Ureter (tissue), 1 donor: ENCODE measurements at regions not wholly inside any gene's neighbourhood (a gene's known extent, or its start where the extent isn't known, plus 50 kb on each side); places are given as distances from the start of the nearest gene placed in this dataset.
"Not testable (repeated sequence)": the region's sequence is repeated elsewhere in the genome, so short reads cannot be mapped to it uniquely, and the experiment has no call there.

ENCODE experiments used
- DNase-seq: peaks from one replicate; pipeline ENCODE4 v3.0.0-alpha.2; 2020; ENCODE audit warnings: low spot score
- donor health status: DM: yes; HTN: yes; CAD: no.

DNA sequence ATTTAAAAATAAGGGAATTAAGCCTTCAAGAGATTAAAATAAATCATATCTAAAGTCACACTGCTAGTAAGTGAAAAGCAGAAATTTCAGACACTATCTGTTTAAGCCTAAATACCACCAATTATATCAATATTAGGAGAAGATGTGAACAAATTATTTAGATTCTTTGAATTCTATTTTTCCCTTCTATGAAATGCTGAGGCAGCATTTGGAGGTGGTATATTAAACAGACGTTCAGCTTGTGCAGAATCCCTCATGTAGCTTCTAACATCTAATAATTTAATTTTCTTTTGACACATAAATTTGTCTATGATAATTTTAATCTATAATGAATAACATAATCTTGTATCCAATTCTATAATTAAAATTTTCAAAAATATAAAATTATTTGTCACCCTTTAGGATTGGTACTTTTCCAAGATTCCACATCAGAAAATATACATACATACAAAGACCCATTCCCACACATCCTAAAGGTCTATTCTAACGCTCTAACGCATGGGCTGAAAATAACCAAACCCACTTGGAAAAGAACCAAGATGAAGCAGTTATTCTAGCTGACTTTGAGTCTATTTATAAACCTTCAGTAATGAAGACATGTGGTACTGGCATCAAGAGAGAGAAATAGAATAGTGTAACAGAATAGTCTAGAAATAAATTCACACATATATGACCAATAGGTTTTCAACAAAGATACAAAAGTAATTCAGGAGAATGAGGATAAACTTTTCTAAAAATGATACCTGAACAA lies 751.8 kb downstream of the GALC start:
- no peak for DNase-seq

DNA sequence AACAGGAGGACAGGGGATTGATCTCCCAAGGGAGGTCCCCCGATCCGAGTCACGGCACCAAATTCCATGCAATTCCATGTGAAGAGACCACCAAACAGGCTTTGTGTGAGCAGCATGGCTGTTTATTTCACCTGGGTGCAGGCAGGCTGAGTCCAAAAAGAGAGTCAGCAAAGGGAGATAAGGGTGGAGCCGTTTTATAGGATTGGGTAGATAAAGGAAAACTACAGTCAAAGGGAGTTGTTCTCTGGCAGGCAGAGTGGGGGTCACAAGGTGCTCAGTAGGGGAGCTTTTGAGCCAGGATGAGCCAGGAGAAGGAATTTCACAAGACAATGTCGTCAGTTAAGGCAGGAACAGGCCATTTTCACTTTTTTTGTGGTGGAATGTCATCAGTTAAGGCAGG lies 752.7 kb downstream of the GALC start:
- DNase-seq, result not testable (repeated sequence)

DNA sequence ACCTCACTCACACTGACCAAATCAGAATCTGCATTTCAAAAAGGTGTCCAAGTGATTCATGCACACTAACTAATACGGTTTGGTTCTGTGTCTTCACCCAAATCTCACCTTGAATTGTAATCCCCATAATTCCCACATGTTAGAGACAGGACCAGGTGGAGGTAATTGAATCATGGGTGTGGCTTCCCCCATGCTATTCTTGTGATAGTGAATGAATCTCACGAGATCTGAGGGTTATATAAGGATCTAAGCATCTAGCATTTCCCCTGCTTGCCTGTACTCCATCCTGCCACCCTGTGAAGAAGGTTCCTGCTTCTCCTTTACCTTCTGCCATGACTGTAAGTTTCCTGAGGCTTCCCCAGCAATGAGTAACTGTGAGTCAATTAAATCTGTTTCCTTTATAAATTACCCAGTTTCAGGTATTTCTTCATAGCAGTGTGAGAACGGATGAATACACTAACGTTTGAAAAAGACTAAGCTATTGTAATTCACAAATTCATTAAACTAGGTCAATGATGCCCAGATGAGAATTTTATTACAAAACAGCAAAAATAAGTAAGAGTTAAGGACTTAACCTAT lies 759.1 kb downstream of the GALC start:
- DNase-seq, result no peak

DNA sequence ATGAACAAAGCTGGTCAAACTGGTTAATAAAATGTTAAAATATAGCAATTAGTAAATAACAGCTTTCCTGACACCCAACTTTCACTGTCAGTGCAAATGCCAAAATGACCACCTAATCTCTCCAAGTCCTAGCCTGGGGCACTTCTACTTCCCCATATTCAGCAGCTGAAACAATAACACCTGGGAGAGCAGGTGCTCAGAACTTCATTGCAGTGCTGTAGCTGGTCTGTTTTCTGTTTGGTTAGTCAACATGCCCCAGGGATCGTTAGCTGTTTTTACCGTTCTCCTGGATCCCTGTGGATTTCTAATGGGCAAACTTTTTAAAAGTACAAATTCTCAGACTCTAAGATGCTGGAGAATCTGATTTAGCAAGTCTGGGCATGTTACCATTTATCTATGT lies 759.7 kb downstream of the GALC start:
- DNase-seq, result no peak

DNA sequence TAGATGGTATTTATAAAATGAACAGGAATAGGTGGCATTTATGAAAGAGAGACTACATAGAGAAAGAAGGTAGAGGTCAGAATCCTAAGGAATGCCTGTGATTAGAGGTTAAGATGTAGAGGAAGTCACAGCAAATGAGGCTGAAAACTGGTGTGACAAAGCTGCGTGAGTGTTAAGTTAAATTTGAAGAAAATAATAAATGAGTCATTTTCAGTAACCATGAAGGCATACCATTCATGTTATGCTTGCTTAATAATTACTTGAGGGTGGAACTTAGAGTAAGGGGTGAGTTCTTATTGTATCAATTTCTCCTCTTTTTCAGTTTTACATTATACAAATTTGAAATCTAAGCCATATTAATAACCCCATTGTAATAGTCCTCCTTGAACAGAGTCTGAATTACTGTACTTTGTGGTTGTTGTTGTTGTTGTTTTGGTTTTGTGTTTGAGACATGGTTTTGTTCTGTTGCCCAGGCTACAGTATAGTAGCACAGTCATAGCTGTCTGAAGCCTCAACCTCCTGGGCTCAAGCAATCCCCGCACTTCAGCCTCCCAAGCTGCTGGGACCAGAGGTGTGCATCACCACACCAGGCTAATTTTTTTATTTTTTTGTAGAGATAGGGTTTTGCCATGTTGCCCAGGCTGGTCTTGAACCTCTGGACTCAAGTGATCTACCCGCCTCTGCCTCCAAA lies 761.5 kb downstream of the GALC start:
- no peak for DNase-seq

DNA sequence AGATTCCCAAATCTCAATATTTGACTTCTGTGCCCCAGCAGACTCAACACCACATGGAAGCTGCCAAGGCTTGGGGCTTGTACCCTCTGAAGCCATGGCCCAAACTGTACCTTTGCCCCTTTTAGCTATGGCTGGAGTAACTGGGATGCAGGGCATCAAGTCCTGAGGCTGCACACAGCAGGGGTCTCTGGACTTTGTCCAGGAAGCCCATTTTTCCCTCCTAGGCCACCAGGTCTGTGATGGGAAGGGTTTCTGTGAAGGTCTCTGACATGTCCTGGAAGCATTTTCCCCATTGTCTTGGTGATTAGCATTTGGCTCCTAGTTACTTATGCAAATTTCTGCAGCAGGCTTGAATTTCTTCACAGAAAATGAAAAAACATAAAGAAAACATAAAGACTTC lies 762.3 kb downstream of the GALC start:
- DNase-seq, result no peak

DNA sequence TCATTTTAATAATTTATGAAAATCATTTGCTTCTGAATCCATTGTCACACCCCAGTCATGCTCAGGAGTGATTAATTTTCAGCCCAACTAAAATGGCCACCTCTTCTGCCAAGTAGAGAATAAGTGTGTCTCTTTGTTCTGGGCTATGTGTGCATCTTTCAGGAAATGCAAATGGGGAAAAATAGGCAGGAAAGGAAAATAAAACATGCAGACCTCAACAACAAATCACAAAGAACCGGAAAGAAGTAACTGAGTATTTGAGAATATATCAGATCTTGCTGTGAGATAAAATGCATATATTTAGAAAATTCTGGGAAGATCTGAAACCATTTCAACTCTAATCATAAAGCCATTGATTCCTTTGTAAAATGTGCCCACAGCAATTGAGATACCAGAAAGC lies 763.9 kb downstream of the GALC start:
- no peak for DNase-seq

DNA sequence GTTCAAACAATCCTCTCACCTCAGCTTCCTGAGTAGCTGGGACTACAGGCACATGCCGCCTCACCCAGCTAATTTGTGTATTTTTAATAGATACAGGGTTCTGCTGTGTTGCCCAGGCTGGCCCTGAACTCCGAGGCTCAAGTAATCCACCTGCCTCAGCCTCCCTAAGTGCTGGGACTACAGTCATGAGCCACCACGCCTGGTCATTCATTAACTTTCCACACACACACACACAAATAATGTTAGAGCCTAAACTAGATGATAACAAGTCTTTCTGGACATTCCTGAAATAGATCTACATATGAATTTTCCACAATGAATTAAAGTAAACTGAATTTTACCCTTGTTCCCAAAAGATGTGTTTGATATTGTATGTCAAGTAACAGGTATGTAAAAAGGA lies 776.0 kb downstream of the GALC start:
- no peak for DNase-seq

DNA sequence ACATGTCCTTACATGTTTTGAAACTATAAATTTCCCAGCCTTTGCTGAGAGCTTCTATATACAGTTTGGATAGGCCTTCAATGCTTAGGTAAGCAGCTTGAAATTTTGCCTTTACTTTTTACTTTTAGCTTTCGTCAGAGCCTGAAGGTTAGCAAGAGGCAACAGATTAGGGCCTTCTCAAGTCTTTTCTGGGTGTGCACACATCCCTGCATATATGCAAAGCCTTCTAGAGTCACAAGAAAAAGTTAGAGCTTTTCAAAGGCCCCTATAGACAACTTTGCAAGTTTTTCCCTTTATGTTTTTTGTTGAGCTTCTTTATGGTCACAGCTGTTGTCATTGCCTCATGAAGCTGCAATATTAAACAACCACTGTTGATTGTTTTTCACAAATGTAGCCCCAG lies 778.4 kb downstream of the GALC start:
- no peak for DNase-seq

DNA sequence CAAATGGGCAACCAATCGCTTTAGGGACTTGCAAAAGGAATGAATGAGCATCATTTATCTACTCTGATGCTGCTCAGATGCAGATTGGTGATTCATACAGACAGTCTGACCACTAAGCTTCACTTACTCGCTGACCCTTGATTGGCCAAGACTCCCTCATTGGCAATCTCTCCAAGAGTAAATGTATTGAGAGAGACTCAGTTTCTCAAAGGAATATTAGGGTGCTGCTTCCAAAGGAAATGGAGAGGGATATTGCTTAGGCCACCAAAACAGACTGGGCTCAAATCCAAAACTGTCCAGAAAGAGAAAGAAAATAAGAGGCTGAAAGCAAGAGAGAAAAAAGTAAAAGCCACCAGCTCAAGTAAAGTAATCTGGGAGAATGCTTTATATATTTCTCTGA lies 785.2 kb downstream of the GALC start:
- no peak for DNase-seq

DNA sequence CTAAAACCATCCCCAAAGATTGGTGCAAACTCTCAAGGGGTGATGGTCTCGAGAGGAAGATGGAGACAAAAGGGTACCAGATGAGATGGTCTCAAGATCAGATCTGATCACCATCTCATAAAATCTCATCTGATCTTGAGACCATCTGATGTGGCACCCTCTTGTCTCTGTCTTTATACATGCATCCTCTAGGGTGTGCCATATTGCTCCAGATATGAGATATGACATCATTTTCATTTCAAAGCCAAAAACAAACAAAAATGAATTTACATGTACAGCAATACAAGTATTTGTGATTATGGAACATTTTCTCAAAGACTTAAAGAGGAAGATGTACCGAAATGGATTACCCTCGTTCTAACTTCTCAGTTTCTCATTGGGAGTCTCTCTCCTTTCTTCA lies 787.2 kb downstream of the GALC start:
- DNase-seq, result no peak

DNA sequence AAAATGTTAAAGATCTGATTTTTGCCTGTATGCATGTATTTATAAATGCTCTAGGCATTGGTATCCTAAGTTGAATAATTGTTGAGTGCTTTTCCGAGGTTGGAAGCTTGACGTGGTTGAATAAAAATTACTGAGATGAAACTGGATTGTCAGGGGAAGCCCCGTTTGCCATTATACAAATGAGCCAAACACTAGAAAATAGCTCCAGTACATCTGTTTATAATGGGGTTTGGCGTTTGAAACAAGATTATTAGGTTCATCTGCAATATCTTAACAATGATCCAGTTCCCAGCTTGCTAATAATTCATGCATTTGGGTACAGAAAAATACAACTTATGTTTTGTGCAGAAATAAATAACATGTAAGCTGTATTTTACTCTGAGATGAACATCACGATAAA lies 789.6 kb downstream of the GALC start:
- no peak for DNase-seq

DNA sequence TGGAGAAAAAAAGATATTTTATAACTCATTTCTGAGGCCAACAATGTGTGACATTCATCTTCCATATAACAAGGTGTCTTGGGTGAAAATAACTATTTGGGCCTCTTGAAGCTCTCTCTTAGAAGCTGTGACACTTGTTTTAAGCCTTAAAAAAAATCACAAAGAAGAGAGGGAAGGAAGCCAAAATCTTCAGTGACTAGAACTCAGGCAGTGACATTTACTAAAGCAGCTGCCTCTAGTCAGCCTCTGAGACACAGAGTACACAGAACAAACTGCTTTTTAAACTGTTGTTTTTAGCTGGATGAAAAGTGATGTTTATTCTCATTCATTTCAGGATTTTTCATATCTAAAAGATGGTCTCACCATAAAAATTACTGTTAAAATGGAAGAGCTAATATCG lies 793.6 kb downstream of the GALC start:
- no peak for DNase-seq

DNA sequence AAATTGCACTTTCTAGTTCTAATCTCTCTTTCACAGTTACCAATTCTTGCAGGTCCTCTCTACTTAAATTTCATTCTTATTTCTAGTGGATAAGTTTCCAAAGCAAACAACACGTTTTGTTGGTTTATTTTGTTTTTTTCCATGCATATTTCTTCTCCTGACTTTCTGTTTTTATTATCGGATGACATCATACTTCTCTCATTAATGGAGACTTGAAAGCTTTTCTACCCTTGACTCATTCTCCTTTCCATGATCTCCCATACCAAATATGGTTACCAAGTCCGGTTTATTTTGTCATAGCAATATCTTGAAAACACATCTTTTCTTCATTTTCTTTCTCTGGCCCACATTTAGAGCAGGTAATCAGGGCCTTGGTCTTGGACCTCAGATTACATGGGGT lies 796.5 kb downstream of the GALC start:
- no peak for DNase-seq

DNA sequence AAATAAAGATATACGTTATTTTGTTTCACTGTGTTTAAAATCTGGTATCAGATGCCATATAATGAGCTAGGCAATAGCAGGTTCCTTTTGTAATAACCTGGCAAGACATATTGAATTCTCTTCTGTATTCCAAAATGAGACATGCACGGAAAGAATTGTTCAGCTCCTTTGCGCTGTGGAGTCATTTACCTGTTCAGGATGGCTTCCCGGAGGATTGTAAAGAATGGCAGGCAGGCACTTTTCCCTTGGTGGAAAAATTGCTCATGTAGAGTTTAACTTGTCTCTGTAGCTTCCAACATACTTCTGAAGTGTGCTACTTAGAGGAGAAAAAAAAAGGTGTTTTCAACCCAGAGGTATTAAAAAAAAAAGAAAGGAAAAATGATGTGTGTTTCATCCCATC lies 805.2 kb downstream of the GALC start:
- no peak for DNase-seq

DNA sequence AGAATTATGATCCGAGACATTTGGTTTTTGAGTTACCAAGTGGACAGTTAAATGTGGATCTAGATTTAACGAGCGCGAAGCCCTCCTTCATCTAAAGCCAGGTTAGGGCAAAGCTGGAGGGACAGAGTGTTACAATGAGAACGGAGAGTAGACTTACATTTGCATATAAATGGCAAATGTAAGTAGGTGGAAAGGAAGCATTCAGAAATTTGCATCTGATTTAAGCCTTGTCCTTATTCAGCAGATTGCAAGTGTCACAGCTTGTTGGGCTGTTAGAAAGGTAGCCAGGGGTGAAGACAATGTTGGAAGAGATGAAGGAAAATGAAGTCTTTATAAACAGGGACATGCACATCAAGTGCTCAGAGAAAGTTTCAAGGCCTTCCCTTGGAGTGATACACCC lies 806.2 kb downstream of the GALC start:
- DNase-seq, result no peak

DNA sequence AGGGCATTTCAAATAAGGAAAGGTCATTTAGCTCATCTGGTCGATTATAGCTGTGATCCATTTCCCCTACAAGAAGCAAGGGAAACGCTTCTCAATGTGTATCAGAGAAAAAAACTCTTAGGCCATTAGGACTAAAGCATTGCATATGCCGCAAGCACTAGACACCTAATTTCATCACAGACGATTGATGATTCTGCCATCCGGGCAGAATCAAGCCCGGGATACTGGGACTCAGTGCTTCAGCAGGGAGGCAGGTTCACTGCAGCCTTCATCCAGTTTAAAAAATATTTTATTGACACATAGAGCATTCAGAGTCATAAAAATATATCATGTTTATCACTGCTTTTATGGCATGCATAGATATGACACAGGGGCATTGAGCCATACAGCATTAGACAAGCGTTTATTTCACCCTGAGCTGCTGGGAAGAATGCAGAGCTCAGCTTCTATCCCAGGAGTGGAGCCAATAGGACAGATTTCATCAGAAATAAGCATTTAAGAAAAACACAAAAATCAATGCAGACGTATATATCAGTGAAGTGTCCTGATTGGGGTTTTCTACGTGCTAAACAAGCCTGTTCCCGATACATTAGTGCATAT lies 806.9 kb downstream of the GALC start:
- no peak for DNase-seq

DNA sequence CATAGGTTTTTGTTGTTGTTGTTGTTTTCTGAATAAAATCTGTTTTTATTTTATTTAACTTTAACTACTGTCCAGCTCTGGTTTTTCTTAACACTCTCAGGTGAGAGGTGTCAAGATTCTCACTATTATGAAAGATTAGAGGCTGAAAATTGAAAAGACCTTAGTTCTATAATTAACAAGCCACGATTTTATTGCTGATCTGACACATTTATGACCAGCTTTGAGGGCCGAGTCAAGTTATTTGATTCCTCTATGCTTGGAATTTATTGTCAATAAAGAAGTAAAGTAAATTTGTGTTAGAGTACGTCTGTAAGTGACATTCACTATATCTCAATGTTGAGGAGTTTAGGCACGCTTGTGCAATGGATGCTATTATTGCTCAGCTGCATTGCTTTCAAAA lies 808.8 kb downstream of the GALC start:
- no peak for DNase-seq

DNA sequence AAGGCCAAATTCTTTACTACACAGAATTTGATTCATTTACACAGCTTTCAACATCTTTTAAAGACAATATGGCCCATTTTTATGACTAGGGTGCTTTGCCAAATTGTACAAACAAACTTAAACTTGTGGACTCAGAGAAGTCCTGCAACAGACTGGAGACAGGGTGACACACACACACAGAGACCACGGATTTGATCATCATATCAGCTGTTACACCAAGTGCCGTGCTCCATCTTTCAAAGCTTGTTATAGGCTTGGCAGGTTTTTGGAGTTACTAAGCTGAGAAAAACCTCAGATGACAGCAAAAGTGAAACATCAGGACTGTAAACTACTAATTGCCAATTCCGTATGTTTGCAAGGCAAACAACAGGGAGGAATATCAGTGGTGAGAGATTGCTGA lies 811.7 kb downstream of the GALC start:
- no peak for DNase-seq

DNA sequence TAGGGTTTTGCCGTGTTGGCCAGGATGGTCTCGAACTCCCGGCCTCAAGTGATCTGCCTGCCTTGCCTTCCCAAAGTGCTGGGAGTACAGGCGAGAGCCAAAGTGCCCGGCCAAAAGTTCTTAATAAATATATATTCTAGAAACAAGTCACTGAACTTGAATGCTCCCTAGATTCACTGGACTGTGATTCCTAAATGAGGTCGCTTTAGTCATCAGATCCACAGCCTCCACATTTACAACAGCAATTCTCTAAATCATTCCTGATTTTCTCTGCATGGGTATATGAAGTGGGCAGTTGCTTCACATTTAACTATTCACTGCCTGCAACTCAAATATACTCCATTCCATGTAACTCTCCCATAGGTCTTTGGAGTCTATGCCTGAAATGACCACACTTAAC lies 813.0 kb downstream of the GALC start:
- no peak for DNase-seq

DNA sequence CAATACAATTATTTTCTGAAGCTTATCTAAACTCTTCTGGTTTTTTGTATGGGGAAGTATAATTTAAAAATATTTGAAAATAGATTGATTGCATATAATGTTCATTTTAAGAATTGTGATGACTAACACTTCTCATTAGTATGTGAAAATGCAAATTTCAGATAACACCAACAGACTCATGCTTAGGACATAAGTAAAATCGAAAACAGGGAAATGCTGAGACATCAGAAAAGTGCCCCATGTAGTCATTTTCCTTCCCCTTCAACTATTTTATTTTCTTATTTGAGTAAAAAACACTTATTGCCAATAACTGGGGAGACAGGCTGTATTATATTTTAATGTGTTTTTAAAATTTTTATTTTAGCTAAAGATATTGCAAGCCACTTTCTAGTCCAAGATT lies 814.7 kb downstream of the GALC start:
- DNase-seq, result no peak

DNA sequence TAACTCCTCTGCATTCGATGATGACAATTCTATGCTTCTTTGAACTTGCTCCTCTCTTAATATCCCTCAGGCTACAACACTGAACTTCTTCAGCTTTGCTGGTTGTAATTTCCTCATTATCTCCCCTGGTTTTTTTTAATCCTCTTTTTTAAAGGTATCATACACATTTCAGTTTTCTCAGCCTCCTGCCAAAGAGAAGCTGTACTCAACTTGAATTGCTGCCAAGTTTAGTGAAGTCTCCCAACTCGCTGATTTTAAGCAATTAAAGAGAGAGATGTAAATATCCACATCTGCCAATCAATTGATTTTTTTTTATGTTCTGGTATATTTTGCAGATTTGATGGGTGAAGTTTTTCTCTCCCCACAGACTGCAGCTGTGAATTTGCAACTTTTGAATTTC lies 817.8 kb downstream of the GALC start:
- DNase-seq, result no peak

DNA sequence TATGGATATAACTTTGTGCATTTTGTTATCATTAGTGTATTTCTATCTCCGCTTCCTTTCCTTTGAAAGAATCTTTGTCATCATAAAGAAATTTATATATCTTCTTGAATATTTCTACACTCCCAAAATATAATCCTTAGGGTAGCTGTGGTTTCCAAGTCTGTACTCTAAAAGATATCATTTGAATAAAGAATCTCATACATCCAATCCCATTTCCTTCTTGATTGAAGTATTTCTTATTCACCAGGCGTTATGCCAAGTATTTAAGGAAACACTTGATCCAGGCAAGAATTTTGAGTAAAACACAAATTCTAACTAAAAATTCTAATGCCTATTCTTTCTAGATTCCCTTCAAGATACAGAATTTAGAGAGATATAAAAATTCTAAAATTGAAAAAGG lies 821.8 kb downstream of the GALC start:
- DNase-seq, result no peak
